ENCODE measurements at regions not wholly inside any gene's neighbourhood (a gene's known extent, or its start where the extent isn't known, plus 50 kb on each side); places are given as distances from the start of the nearest gene placed in this dataset.

- no peak overlapping the region for H2AFZ ChIP-seq (ENCODE audit: insufficient read depth, low read length, poor library complexity)
Measured at GRCh38 chr5:146254223-146254622, 50.8 kb downstream of the RBM27 start.

DNA sequence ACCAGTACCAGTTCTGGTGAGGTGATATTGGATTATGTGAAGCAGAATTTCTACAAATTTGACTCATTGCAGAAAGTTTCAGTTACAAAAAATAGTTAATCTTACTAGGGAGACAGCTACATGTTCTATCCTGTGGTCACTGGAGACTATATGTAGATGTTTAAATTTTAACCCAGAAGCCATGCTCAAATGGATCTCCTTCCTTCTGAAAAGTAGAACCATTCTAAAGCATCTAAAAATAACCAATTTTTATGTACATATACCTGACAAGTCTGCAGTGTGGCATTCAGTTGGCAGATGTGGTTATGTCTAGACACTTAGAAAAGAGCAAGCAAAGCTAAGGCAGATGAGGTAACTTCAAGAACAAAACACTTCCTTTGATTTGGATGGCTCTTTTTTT is 65.5 kb upstream of the POU4F3 start:
- H2BK5ac ChIP-seq (ENCODE audit: low read depth, low read length, poor library complexity) = no peak overlapping the region
- no peak overlapping the region for H3K4me2 ChIP-seq (ENCODE audit: low read length)
- H3K9ac ChIP-seq (ENCODE audit: low read length) = no peak overlapping the region
- no peak overlapping the region for H3K23ac ChIP-seq (ENCODE audit: low read length)
- no peak overlapping the region for H2BK12ac ChIP-seq (ENCODE audit: low read length)
- no peaks in the 10 kb centered on the region for H3K9me3 ChIP-seq (ENCODE audit: insufficient read depth, low read depth, low read length)
- H3K18ac ChIP-seq (ENCODE audit: low read length) = no peak overlapping the region
- no peak overlapping the region for H4K91ac ChIP-seq (ENCODE audit: low read depth, low read length)
- no peak overlapping the region for H4K8ac ChIP-seq (ENCODE audit: low read depth, low read length)
- H3K36me3 ChIP-seq (ENCODE audit: control insufficient read depth in 1 of 2, insufficient read depth in 2 of 2, low read length in 2 of 2) = peaks cover 10 to 14% of the 10 kb centered on the region in 2 experiments
- H4K12ac ChIP-seq (ENCODE audit: low read depth, low read length) = no peak overlapping the region
- H2AFZ ChIP-seq (ENCODE audit: insufficient read depth, low read length, poor library complexity) = no peak overlapping the region
- DNase-seq = no peak
- no peaks in the 10 kb centered on the region for H3K79me1 ChIP-seq (ENCODE audit: low read length)
- H3K27me3 ChIP-seq (ENCODE audit: insufficient read depth, low read length) = no peaks in the 10 kb centered on the region
- no peaks in the 10 kb centered on the region for H3K79me2 ChIP-seq (ENCODE audit: control insufficient read depth, insufficient read depth, low read length, poor library complexity)
- H3K4me1 ChIP-seq (ENCODE audit: control insufficient read depth in 1 of 2, insufficient read depth in 2 of 2, low read length in 2 of 2) = no peaks in the 10 kb centered on the region
- H3K27ac ChIP-seq (ENCODE audit: low read depth, low read length) = no peak overlapping the region
- H2BK120ac ChIP-seq (ENCODE audit: insufficient read depth, low read length, poor library complexity) = no peak overlapping the region
- no peak overlapping the region for H3K4me3 ChIP-seq (ENCODE audit: low read depth, low read length)
- no peak overlapping the region for H3K4ac ChIP-seq (ENCODE audit: low read depth, low read length)
- no peak overlapping the region for H2AK5ac ChIP-seq (ENCODE audit: low read length)
- no peak overlapping the region for H3K14ac ChIP-seq (ENCODE audit: low read length)

More at GRCh38 chr5:146254223-146254622, 50.8 kb downstream of the RBM27 start:
- Histone ChIP-seq H3K4me3 (ENCODE audit: low read depth, low read length) (no peak overlapping the region), H2BK5ac (ENCODE audit: low read depth, low read length, poor library complexity) (no peak overlapping the region), H2BK12ac (ENCODE audit: low read length) (no peak overlapping the region), H3K18ac (ENCODE audit: low read length) (no peak overlapping the region), H3K23ac (ENCODE audit: low read length) (no peak overlapping the region), H4K91ac (ENCODE audit: low read depth, low read length) (no peak overlapping the region), H3K4ac (ENCODE audit: low read depth, low read length) (no peak overlapping the region), H3K36me3 (ENCODE audit: control insufficient read depth in 1 of 2, insufficient read depth in 2 of 2, low read length in 2 of 2) (peaks cover 12 to 13% of the 10 kb centered on the region in 2 experiments), H3K9ac (ENCODE audit: low read length) (no peak overlapping the region), H3K14ac (ENCODE audit: low read length) (no peak overlapping the region), H3K79me2 (ENCODE audit: control insufficient read depth, insufficient read depth, low read length, poor library complexity) (no peaks in the 10 kb centered on the region), H3K79me1 (ENCODE audit: low read length) (no peaks in the 10 kb centered on the region), H4K12ac (ENCODE audit: low read depth, low read length) (no peak overlapping the region), H3K27ac (ENCODE audit: low read depth, low read length) (no peak overlapping the region), H3K4me1 (ENCODE audit: control insufficient read depth in 1 of 2, insufficient read depth in 2 of 2, low read length in 2 of 2) (no peaks in the 10 kb centered on the region), H3K9me3 (ENCODE audit: insufficient read depth, low read depth, low read length) (no peaks in the 10 kb centered on the region), H2AK5ac (ENCODE audit: low read length) (no peak overlapping the region), H3K27me3 (ENCODE audit: insufficient read depth, low read length) (no peaks in the 10 kb centered on the region), H4K8ac (ENCODE audit: low read depth, low read length) (no peak overlapping the region), H3K4me2 (ENCODE audit: low read length) (no peak overlapping the region), H2BK120ac (ENCODE audit: insufficient read depth, low read length, poor library complexity) (no peak overlapping the region)
- DNase-seq = no peak
- WGBS (ENCODE audit: extremely low coverage, insufficient coverage, insufficient read length) = no CpG with 5 or more reads among the region's 1 CpG

- no peak overlapping the region for H2BK12ac ChIP-seq (ENCODE audit: low read length)
Measured at GRCh38 chr5:146283344-146283761, 55.3 kb upstream of the POU4F3 start.

GRCh38 chr5:146284016-146284415 is 54.6 kb upstream of the POU4F3 start:
- Histone ChIP-seq H3K4me2 (ENCODE audit: low read length) (no peak overlapping the region), H4K8ac (ENCODE audit: low read depth, low read length) (no peak overlapping the region), H3K36me3 (ENCODE audit: control insufficient read depth in 1 of 2, insufficient read depth in 2 of 2, low read length in 2 of 2) (peaks cover 2 to 5% of the 10 kb centered on the region in 2 experiments), H3K4me3 (ENCODE audit: low read depth, low read length) (no peak overlapping the region), H3K23ac (ENCODE audit: low read length) (no peak overlapping the region), H3K4ac (ENCODE audit: low read depth, low read length) (no peak overlapping the region), H2BK12ac (ENCODE audit: low read length) (no peak overlapping the region), H3K9me3 (ENCODE audit: insufficient read depth, low read depth, low read length) (no peaks in the 10 kb centered on the region), H3K14ac (ENCODE audit: low read length) (no peak overlapping the region), H3K18ac (ENCODE audit: low read length) (no peak overlapping the region), H4K12ac (ENCODE audit: low read depth, low read length) (no peak overlapping the region), H3K9ac (ENCODE audit: low read length) (no peak overlapping the region), H3K27ac (ENCODE audit: low read depth, low read length) (peak overlapping the region; percentile 34), H4K91ac (ENCODE audit: low read depth, low read length) (no peak overlapping the region), H3K79me1 (ENCODE audit: low read length) (no peaks in the 10 kb centered on the region), H2AK5ac (ENCODE audit: low read length) (no peak overlapping the region), H2BK5ac (ENCODE audit: low read depth, low read length, poor library complexity) (no peak overlapping the region), H3K27me3 (ENCODE audit: insufficient read depth, low read length) (no peaks in the 10 kb centered on the region), H3K4me1 (ENCODE audit: control insufficient read depth in 1 of 2, insufficient read depth in 2 of 2, low read length in 2 of 2) (peaks cover 2 to 3% of the 10 kb centered on the region in 2 experiments), H2BK120ac (ENCODE audit: insufficient read depth, low read length, poor library complexity) (no peak overlapping the region), H3K79me2 (ENCODE audit: control insufficient read depth, insufficient read depth, low read length, poor library complexity) (no peaks in the 10 kb centered on the region), H2AFZ (ENCODE audit: insufficient read depth, low read length, poor library complexity) (no peak overlapping the region)
- WGBS (ENCODE audit: extremely low coverage, insufficient coverage, insufficient read length) = no CpG with 5 or more reads among the region's 1 CpG
- peak in 1 of 2 donors; percentile 9 for DNase-seq

More at GRCh38 chr5:146283344-146283761, 55.3 kb upstream of the POU4F3 start:
- DNase-seq = peak; percentile 42 to 92
- H3K4me1 ChIP-seq (ENCODE audit: control insufficient read depth in 1 of 2, insufficient read depth in 2 of 2, low read length in 2 of 2) = peaks cover 2 to 3% of the 10 kb centered on the region in 2 experiments
- peak overlapping the region; percentile 55 for H3K27ac ChIP-seq (ENCODE audit: low read depth, low read length)
- H3K9ac ChIP-seq (ENCODE audit: low read length) = no peak overlapping the region
- H3K18ac ChIP-seq (ENCODE audit: low read length) = no peak overlapping the region
- no peak overlapping the region for H4K91ac ChIP-seq (ENCODE audit: low read depth, low read length)
- no peak overlapping the region for H2BK5ac ChIP-seq (ENCODE audit: low read depth, low read length, poor library complexity)
- H3K9me3 ChIP-seq (ENCODE audit: insufficient read depth, low read depth, low read length) = no peaks in the 10 kb centered on the region
- no peaks in the 10 kb centered on the region for H3K27me3 ChIP-seq (ENCODE audit: insufficient read depth, low read length)
- no peak overlapping the region for H4K8ac ChIP-seq (ENCODE audit: low read depth, low read length)
- no peak overlapping the region for H2AFZ ChIP-seq (ENCODE audit: insufficient read depth, low read length, poor library complexity)
- H3K4me2 ChIP-seq (ENCODE audit: low read length) = peak overlapping the region; percentile 18
- no peak overlapping the region for H3K4me3 ChIP-seq (ENCODE audit: low read depth, low read length)
- H3K23ac ChIP-seq (ENCODE audit: low read length) = no peak overlapping the region
- no peaks in the 10 kb centered on the region for H3K79me2 ChIP-seq (ENCODE audit: control insufficient read depth, insufficient read depth, low read length, poor library complexity)
- no peak overlapping the region for H4K12ac ChIP-seq (ENCODE audit: low read depth, low read length)
- no CpG with 5 or more reads among the region's 4 CpGs for WGBS (ENCODE audit: extremely low coverage, insufficient coverage, insufficient read length)
- no peak overlapping the region for H3K14ac ChIP-seq (ENCODE audit: low read length)
- no peak overlapping the region for H3K4ac ChIP-seq (ENCODE audit: low read depth, low read length)
- no peak overlapping the region for H2BK120ac ChIP-seq (ENCODE audit: insufficient read depth, low read length, poor library complexity)
- no peak overlapping the region for H2AK5ac ChIP-seq (ENCODE audit: low read length)
- H3K79me1 ChIP-seq (ENCODE audit: low read length) = no peaks in the 10 kb centered on the region
- peaks cover 2 to 8% of the 10 kb centered on the region in 2 experiments for H3K36me3 ChIP-seq (ENCODE audit: control insufficient read depth in 1 of 2, insufficient read depth in 2 of 2, low read length in 2 of 2)

All from trophoblast cell (in vitro differentiated cells and primary cell).